ENCODE measurements at regions not wholly inside any gene's neighbourhood (a gene's known extent, or its start where the extent isn't known, plus 50 kb on each side); places are given as distances from the start of the nearest gene placed in this dataset.

DNA sequence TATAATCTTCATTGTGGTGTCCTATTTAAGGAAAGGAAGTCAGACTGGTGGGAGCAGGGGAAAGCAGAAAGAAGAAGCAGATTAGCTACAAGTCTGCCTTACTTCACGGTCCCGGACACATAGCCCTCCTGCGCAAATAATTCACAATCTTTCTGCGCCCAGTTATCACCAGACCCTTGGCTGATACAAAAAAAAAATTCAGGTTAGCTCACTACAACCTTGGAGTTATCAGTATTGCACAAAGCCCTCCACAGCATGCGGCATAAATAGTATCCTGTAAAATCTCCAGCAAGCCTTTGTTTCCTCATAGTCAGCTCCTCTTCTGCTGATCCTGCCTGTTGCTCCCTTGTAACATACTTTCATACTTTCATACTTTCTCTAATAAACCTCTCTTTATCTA is 148.6 kb upstream of the FUT9 start:
- Mint-ChIP-seq H3K27me3 (ENCODE audit: low read depth) (no peaks in the 10 kb centered on the region), H3K36me3 (no peaks in the 10 kb centered on the region), H3K4me3 (no peak overlapping the region), H3K9me3 (0 out of 2 replicates have a peak, but pooled peaks cover 4% of the 10 kb centered on the region), H3K27ac (no peak overlapping the region), H3K4me1 (no peaks in the 10 kb centered on the region)
- TF ChIP-seq, protein P1, sequence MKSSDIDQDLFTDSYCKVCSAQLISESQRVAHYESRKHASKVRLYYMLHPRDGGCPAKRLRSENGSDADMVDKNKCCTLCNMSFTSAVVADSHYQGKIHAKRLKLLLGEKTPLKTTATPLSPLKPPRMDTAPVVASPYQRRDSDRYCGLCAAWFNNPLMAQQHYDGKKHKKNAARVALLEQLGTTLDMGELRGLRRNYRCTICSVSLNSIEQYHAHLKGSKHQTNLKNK (CRISPR knock-in tag; IDR thresholded peaks at IDR 0.05): no peak
- TF ChIP-seq ETV6 (CRISPR knock-in tag; IDR thresholded peaks at IDR 0.05): no peak
- TF ChIP-seq, protein P2, sequence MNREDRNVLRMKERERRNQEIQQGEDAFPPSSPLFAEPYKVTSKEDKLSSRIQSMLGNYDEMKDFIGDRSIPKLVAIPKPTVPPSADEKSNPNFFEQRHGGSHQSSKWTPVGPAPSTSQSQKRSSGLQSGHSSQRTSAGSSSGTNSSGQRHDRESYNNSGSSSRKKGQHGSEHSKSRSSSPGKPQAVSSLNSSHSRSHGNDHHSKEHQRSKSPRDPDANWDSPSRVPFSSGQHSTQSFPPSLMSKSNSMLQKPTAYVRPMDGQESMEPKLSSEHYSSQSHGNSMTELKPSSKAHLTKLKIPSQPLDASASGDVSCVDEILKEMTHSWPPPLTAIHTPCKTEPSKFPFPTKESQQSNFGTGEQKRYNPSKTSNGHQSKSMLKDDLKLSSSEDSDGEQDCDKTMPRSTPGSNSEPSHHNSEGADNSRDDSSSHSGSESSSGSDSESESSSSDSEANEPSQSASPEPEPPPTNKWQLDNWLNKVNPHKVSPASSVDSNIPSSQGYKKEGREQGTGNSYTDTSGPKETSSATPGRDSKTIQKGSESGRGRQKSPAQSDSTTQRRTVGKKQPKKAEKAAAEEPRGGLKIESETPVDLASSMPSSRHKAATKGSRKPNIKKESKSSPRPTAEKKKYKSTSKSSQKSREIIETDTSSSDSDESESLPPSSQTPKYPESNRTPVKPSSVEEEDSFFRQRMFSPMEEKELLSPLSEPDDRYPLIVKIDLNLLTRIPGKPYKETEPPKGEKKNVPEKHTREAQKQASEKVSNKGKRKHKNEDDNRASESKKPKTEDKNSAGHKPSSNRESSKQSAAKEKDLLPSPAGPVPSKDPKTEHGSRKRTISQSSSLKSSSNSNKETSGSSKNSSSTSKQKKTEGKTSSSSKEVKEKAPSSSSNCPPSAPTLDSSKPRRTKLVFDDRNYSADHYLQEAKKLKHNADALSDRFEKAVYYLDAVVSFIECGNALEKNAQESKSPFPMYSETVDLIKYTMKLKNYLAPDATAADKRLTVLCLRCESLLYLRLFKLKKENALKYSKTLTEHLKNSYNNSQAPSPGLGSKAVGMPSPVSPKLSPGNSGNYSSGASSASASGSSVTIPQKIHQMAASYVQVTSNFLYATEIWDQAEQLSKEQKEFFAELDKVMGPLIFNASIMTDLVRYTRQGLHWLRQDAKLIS (CRISPR knock-in tag; IDR thresholded peaks at IDR 0.05; ENCODE audit: borderline replicate concordance): no peak
- DNase-seq (ENCODE audit: low spot score) (no peak), ATAC-seq (no peak)
- POLR2A ChIA-PET: interaction anchor here (0.6 kb wide), 1 partner anchor 206 kb away, joined by 5 read pairs; no protein-coding TSS in a partner anchor
- CTCF ChIA-PET: interaction anchor here (0.7 to 2.5 kb wide), 5 partner anchors 8 to 502 kb away, joined by 3 to 16 read pairs (median 4); no protein-coding TSS in a partner anchor

DNA sequence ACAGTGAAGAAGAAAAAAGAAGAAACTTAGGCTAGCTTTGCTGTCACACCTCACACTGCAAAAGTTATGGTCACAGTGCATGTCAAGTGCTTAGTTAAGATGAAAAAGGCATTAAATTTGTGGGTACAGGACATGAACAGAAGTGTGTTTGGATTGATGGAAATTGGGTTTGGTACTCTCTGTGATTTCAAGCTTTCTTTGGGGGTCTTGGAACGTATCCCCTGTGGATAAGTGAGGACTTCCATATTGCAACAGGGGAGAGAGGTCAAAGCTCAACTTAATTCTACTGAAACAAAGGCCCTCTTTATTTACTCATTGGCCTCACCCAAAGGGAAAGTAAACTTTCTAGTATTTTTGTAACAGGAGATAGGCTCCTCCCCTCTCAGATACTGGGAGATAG is 138.3 kb upstream of the FUT9 start:
- Mint-ChIP-seq H3K27ac (no peak overlapping the region), H3K9me3 (no peaks in the 10 kb centered on the region), H3K36me3 (no peaks in the 10 kb centered on the region), H3K4me3 (no peak overlapping the region), H3K4me1 (peaks cover 8% of the 10 kb centered on the region), H3K27me3 (ENCODE audit: low read depth) (no peaks in the 10 kb centered on the region)
- peak; percentile 38; the same call in 1 of the 2 replicates for ATAC-seq
- ChIA-PET POLR2A (no interaction called here), CTCF (no interaction called here)
- DNase-seq (ENCODE audit: low spot score): no peak
- TF ChIP-seq GABPB1 (CRISPR knock-in tag; IDR thresholded peaks at IDR 0.05) (0 out of 2 replicates have a peak, but pooled peaks have one; percentile 40), NR2C2 (CRISPR knock-in tag; IDR thresholded peaks at IDR 0.05) (no peak), NFATC4 (CRISPR knock-in tag; IDR thresholded peaks at IDR 0.05) (no peak)

DNA sequence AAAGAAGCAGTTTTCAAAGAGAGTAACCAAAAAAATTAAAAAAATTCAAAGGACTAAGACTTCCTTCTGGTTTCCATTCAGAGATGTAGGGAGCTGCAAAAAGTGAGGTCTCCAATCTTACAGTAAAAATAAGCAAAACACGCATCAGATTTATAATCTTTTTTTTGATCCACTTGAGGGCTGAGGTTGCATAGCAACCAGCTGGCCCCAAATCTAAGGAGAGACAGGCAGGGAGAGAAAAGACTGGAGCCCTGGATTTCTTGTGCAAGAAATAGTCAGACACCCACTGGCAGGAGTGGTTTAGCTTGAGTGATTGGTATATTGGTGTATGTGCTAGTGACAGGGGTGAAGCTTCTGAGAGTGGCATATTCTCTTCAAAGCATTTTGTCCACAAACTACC is 135.9 kb upstream of the FUT9 start:
- ChIA-PET CTCF (no interaction called here), POLR2A (no interaction called here)
- Mint-ChIP-seq H3K4me3 (no peak overlapping the region), H3K36me3 (no peaks in the 10 kb centered on the region), H3K27me3 (ENCODE audit: low read depth) (no peaks in the 10 kb centered on the region), H3K27ac (no peak overlapping the region), H3K4me1 (peaks cover 8% of the 10 kb centered on the region), H3K9me3 (no peaks in the 10 kb centered on the region)
- ATAC-seq: no peak
- TF ChIP-seq RORB (CRISPR knock-in tag; IDR thresholded peaks at IDR 0.05) (no peak), ATF1 (CRISPR knock-in tag; IDR thresholded peaks at IDR 0.05) (no peak)
- TF ChIP-seq, protein P3, sequence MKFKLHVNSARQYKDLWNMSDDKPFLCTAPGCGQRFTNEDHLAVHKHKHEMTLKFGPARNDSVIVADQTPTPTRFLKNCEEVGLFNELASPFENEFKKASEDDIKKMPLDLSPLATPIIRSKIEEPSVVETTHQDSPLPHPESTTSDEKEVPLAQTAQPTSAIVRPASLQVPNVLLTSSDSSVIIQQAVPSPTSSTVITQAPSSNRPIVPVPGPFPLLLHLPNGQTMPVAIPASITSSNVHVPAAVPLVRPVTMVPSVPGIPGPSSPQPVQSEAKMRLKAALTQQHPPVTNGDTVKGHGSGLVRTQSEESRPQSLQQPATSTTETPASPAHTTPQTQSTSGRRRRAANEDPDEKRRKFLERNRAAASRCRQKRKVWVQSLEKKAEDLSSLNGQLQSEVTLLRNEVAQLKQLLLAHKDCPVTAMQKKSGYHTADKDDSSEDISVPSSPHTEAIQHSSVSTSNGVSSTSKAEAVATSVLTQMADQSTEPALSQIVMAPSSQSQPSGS (CRISPR knock-in tag; IDR thresholded peaks at IDR 0.05; ENCODE audit: borderline replicate concordance, low read depth): no peak
- TF ChIP-seq, protein P4, sequence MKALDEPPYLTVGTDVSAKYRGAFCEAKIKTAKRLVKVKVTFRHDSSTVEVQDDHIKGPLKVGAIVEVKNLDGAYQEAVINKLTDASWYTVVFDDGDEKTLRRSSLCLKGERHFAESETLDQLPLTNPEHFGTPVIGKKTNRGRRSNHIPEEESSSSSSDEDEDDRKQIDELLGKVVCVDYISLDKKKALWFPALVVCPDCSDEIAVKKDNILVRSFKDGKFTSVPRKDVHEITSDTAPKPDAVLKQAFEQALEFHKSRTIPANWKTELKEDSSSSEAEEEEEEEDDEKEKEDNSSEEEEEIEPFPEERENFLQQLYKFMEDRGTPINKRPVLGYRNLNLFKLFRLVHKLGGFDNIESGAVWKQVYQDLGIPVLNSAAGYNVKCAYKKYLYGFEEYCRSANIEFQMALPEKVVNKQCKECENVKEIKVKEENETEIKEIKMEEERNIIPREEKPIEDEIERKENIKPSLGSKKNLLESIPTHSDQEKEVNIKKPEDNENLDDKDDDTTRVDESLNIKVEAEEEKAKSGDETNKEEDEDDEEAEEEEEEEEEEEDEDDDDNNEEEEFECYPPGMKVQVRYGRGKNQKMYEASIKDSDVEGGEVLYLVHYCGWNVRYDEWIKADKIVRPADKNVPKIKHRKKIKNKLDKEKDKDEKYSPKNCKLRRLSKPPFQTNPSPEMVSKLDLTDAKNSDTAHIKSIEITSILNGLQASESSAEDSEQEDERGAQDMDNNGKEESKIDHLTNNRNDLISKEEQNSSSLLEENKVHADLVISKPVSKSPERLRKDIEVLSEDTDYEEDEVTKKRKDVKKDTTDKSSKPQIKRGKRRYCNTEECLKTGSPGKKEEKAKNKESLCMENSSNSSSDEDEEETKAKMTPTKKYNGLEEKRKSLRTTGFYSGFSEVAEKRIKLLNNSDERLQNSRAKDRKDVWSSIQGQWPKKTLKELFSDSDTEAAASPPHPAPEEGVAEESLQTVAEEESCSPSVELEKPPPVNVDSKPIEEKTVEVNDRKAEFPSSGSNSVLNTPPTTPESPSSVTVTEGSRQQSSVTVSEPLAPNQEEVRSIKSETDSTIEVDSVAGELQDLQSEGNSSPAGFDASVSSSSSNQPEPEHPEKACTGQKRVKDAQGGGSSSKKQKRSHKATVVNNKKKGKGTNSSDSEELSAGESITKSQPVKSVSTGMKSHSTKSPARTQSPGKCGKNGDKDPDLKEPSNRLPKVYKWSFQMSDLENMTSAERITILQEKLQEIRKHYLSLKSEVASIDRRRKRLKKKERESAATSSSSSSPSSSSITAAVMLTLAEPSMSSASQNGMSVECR (CRISPR knock-in tag; IDR thresholded peaks at IDR 0.05; ENCODE audit: borderline replicate concordance): no peak
- DNase-seq (ENCODE audit: low spot score): no peak
